Astrocyte of the spinal cord (primary cell): ENCODE measurements at regions not wholly inside any gene's neighbourhood (a gene's known extent, or its start where the extent isn't known, plus 50 kb on each side); places are given as distances from the start of the nearest gene placed in this dataset.

Experiments
- DNase-seq: peaks from one replicate; pipeline ENCODE4 v3.0.0; 2011; ENCODE audit warnings: low read depth, low spot score
- H3K4me3 ChIP-seq: 2 replicates; pipeline ENCODE4 v1.5.1; 2011; ENCODE audit warnings: low read depth, mild to moderate bottlenecking, low read length, moderate library complexity
- CTCF ChIP-seq: IDR thresholded peaks from 2 replicates; pipeline ENCODE4 v1.5.1; 2012; ENCODE audit warnings: low read depth, mild to moderate bottlenecking, low read length, inconsistent platforms
- in situ Hi-C: cut with HindIII; loops from 2 replicates; pipeline ENCODE4 v1.10.0; 2017; ENCODE audit warnings: low sequenced_read_pairs

GRCh38 chr4:28973587-28974350, 1746.4 kb upstream of the PCDH7 start:
- in situ Hi-C loops = no loop called here
- no peak for TF ChIP-seq CTCF
- DNase-seq = peak; percentile 34
- no peak overlapping the region for H3K4me3 ChIP-seq

GRCh38 chr4:28976369-28976768, 1743.8 kb upstream of the PCDH7 start:
- no peak for TF ChIP-seq CTCF
- DNase-seq = no peak
- in situ Hi-C loops = no loop called here
- no peak overlapping the region for H3K4me3 ChIP-seq

- in situ Hi-C loops = no loop called here
- no peak overlapping the region for H3K4me3 ChIP-seq
- TF ChIP-seq CTCF = no peak
- no peak for DNase-seq
Observed at GRCh38 chr4:29002151-29002550, 1718.0 kb upstream of the PCDH7 start.

GRCh38 chr4:29005838-29006237, 1714.3 kb upstream of the PCDH7 start:
- no peak for TF ChIP-seq CTCF
- H3K4me3 ChIP-seq = no peak overlapping the region
- DNase-seq = no peak
- in situ Hi-C loops = no loop called here

- in situ Hi-C loops = no loop called here
- no peak overlapping the region for H3K4me3 ChIP-seq
- no peak for DNase-seq
- TF ChIP-seq CTCF = no peak
Observed at GRCh38 chr4:29009908-29010307, 1710.3 kb upstream of the PCDH7 start.

- no peak for TF ChIP-seq CTCF
- no peak overlapping the region for H3K4me3 ChIP-seq
- in situ Hi-C loops = no loop called here
- no peak for DNase-seq
Observed at GRCh38 chr4:29013341-29013740, 1706.8 kb upstream of the PCDH7 start.

GRCh38 chr4:29014555-29014954, 1705.6 kb upstream of the PCDH7 start:
- DNase-seq = no peak
- H3K4me3 ChIP-seq = no peak overlapping the region
- no peak for TF ChIP-seq CTCF
- in situ Hi-C loops = no loop called here
